IPS-18c (cell line): ENCODE measurements at regions not wholly inside any gene's neighbourhood (a gene's known extent, or its start where the extent isn't known, plus 50 kb on each side); places are given as distances from the start of the nearest gene placed in this dataset.
"Not testable (repeated sequence)": the region's sequence is repeated elsewhere in the genome, so short reads cannot be mapped to it uniquely, and the experiment has no call there.

Source experiments
- H3K4me3 ChIP-seq: 2 replicates; pipeline ENCODE4 v1.7.0; 2013; ENCODE audit warnings: low read depth, mild to moderate bottlenecking, low read length, moderate library complexity; ENCODE audit not compliant: insufficient read depth
- H3K9me3 ChIP-seq: one replicate; pipeline ENCODE4 v1.6.1; 2013; ENCODE audit warnings: mild to moderate bottlenecking, low read length, moderate library complexity; ENCODE audit not compliant: control insufficient read depth, insufficient read depth

DNA sequence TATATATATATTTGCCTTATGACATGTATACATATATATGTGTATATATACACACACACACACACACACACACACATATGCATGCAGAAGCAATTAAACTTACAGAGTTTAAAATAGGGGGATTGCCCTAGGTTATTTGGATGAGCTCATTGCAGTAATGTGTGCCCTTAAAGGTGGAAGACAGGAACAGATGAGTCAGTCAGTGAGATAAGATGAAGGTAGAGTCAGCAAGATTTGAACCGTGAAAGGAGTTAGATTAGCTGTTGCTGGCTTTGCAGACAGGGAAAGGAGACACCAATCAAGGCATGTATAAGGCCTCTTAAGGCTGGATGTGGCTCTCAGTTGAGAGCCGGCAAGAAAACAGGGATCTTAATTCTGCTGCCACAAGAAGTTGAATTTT is 902.4 kb upstream of the RAG2 start:
- H3K9me3 ChIP-seq, result no peaks in the 10 kb centered on the region
- no peak overlapping the region for H3K4me3 ChIP-seq

DNA sequence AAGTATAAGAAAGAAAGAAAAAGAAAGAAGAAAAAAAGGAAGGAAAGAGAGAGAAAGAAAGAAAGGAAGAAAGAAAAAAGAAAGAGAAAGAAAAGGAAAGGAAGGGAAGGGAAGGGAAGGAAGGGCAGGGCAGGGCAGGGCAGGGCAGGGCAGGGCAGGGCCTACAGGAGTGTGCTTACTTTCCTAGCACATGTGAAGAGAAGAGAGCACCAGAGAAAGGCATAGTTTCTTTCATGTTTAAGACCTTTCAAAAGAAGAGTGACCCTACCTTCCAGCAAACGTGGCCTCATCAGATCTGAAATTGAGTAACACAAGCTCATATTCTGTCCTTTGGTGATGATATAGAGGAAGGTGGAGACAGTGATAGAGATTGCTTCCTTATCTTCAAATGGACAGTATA is 899.3 kb upstream of the RAG2 start:
- H3K4me3 ChIP-seq, result no peak overlapping the region
- no peaks in the 10 kb centered on the region for H3K9me3 ChIP-seq

DNA sequence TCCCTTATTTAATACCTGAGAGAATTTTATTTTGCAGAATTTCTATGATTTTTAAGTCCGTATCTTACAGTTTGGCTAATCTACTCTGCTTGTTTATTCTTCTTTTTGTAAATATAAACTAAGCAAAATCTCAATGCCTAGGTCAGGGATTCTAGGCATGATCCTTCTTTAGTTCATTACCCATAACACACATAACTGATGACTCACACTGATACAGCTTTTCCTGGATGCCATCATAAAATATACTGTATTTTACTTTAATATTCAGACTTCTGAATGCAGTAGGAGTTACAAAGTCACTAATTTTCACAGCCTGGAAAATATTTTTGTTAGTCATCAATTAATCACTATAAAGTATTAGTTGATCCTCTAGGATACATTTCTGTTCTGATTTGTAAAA is 898.2 kb upstream of the RAG2 start:
- Histone ChIP-seq H3K9me3 (no peaks in the 10 kb centered on the region), H3K4me3 (no peak overlapping the region)

DNA sequence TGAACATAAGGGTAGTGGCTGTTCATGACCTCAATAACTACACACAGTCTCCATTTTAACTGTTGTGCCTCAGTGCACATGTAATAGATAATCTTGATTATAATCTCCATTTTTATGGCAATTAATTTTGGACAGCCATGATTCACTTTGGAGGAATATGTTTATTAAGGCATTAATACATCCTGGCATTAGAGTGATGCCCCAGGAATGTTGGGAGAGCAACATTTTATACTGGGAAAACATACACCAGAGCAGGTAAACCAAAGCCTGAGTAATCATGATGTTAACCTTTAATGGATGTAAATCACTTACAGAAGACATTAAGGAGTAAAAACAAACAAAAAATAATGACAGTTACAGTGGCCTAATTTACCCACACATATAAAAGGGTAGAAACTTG is 886.3 kb upstream of the RAG2 start:
- Histone ChIP-seq H3K4me3 (no peak overlapping the region), H3K9me3 (no peaks in the 10 kb centered on the region)

DNA sequence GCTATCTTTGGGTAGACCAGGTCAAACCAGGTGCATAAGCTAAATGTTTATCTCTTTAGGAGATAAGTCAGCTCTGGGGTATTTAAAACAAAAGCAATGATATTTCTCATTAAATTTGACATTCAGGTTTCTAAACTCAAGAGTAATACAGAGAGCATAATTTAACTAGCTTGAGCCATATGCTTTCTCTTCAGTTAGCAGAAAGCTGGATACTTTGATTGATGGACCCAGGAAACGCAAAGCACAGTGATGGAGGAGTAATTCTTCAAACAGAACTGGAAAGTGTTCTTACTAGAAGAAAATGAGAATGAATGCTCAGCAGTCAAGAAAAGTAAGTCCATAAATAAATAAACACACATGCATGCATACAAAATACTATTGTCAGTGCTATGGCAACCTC is 885.7 kb upstream of the RAG2 start:
- no peak overlapping the region for H3K4me3 ChIP-seq
- H3K9me3 ChIP-seq, result no peaks in the 10 kb centered on the region

DNA sequence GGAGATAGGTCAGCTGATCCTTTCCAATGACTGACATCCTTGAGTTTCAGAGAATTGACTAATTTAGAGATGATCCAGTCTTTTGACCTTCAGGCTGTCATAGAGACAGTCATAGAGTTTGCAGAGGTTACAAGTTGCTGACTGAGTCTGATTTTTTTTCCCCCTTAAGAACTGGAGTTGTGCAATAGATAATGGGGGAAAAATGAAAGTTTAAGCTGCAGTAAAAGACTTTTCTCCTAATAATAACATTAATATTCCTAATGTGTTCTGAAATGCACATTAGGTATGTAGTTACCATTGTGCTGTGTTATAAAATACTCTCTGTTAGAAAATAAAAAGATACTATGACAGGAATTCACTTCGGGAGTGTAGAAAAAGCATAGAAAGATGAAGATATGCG is 876.9 kb upstream of the RAG2 start:
- Histone ChIP-seq H3K9me3 (no peaks in the 10 kb centered on the region), H3K4me3 (no peak overlapping the region)

DNA sequence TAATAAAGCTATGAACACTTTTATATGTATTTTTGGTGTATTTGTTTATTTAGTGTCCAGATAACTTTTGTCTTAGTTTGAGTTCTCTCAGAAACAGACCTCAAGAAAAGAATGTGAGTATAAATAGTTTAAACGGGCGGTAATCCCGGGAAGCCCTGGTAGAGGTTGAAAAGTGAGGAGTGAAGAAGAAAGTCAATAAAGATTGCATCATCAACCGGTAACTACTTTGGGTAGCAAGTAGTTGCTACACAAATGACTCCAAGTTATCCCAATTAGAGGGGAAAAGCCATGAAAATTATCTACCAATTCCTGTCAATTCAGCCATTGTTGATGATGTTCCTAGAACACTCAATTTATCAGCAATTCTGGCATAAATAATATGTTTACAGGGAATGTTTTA is 870.3 kb upstream of the RAG2 start:
- H3K9me3 ChIP-seq, result no peaks in the 10 kb centered on the region
- H3K4me3 ChIP-seq, result no peak overlapping the region

DNA sequence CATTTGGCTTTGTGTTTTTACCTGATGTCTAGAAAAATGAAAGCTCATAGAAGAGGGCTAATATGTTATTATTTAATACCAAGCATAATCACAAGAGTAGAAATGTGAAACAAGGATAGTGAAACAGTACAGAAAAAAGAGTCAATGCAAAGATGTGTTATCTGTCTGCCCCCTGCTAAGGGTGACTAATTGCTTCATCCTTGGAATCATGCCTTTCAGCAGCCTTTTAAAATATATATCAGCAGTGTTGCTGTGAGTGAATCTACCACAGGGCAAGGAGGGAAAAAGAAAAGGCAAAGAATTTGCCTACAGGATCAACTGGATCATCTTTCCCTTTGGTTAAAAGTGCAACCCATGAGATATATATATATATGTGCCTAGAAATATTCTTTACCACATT is 867.2 kb upstream of the RAG2 start:
- Histone ChIP-seq H3K4me3 (no peak overlapping the region), H3K9me3 (no peaks in the 10 kb centered on the region)

DNA sequence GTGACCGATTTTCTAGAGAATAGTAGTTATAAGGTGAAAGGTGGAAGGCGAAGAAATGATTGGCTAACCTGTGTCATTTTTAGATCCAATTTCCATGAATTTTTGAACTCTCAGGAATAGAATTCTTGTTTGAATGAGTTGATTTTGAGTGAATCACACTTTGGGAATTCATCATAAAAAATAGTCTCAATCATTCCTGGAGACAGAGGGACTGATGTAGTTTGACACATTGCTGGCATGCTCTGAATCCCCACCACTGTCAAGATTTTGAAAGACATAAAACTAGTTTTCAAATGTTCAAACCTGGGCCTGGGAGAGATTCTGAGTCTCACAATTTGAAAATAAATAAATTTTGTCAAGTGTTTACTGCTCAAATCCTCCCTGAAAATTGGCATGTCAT is 861.4 kb upstream of the RAG2 start:
- no peak overlapping the region for H3K4me3 ChIP-seq
- no peaks in the 10 kb centered on the region for H3K9me3 ChIP-seq

DNA sequence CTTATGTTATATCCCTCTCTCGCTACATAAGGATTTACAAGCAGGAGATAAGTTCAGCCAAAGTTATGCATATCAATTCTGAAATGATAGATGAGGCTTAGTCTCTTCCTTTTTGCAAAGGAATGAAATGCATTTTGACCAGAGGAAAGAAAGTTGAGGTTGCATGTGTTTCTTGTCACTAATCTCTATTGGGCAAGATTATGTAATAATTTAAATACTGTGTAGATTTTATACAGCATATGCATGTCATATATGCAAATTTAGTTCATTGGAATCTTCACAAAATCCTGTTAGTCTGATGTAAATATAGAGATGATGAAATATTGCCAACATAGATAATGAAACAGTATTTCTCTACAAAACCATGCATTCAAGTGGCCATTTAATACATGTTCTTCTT is 858.7 kb upstream of the RAG2 start:
- no peaks in the 10 kb centered on the region for H3K9me3 ChIP-seq
- H3K4me3 ChIP-seq, result no peak overlapping the region

DNA sequence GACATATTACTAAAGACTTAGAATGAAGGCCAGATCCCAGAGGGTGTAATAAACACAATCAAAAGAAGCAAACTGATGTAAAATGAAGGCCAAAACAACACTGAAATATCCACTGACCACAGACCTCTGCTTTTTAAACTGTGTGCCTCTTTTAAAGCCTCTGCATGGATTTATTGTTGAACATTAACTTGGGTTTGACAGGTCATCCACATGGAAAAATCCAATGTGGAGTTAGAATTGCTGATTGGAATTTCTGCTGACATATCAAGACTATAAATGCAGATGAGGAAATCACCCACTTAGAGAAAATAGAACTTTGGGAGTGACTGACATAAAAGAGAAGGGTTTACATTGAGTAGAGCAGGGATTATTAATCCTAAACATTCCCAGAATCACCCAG is 853.9 kb upstream of the RAG2 start:
- no peak overlapping the region for H3K4me3 ChIP-seq
- H3K9me3 ChIP-seq, result no peaks in the 10 kb centered on the region

DNA sequence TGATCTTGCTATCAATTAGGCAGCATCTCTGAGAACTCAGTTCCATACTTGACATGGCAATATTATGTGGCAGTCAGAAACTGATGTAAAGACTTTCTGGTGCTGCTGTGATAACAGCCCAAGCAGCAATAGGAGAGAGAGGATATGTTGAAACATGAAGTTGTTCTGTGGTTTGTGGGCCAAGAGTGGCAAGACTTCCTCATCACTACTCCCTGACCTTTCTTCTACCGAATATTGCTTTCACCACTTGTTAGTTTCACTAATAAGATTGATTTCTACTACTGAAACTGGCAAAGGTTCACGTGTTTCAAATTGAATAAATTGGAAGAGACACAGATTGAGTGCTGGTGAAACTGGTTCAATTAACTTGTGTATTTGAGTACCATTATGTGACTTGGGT is 852.6 kb upstream of the RAG2 start:
- no peaks in the 10 kb centered on the region for H3K9me3 ChIP-seq
- H3K4me3 ChIP-seq, result no peak overlapping the region

DNA sequence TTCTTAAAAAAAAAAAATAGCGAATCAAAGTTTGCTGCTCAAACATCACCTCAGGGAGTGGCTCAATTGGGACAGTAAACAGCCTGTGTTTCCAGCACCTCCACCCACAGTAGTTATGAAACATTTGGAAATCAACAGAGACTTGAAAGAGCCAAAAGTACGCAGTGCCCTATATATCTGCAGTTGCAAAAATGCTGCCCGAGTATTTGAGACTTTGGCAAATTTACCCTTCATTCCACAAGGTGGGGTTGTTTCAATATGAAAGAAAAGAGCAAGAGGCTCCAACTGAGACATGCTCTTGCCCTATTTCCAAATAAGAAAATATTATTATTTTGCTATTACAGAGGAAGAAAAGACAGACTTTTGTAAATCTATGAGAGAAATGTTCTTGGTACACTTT is 851.1 kb upstream of the RAG2 start:
- no peaks in the 10 kb centered on the region for H3K9me3 ChIP-seq
- H3K4me3 ChIP-seq, result no peak overlapping the region

DNA sequence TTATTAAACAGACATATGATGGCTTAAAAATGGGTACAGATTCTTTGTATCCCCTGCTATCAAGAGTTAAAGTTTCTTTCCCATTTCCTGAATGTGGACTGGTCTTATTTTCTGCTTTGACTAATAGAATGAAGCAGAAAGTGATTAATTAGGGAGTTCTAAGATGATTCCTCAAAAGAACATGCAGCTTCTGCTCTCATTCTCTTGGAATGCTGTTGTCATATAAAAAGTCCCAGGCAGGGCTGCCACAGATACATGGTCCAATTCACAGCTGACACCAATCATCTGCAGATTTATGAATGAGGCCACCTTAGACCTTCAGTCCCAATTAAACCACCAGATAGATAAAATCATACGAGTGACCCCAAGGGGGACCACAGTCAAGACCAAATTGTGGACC is 844.5 kb upstream of the RAG2 start:
- no peak overlapping the region for H3K4me3 ChIP-seq
- H3K9me3 ChIP-seq, result no peaks in the 10 kb centered on the region

DNA sequence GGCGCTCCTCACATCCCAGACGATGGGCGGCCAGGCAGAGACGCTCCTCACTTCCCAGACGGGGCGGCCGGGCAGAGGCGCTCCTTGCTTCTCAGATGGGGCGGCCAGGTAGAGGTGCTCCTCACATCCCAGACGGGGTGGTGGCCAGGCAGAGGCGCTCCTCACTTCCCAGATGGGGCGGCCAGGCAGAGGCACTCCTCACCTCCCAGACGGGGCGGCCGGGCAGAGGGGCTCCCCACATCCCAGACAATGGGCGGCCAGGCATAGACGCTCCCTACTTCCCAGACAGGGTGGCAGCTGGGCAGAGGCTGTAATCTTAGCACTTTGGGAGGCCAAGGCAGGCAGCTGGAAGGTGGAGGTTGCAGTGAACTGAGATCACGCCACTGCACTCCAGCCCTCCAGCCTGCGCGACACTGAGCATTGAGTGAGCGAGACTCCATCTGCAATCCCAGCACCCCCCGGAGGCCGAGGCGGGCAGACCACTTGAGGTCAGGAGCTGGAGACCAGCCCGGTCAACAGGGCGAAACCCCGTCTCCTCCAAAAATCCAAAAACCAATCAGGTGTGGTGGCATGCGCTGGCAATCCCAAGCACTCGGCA is 833.7 kb upstream of the RAG2 start:
- not testable (repeated sequence) for H3K4me3 ChIP-seq, H3K9me3 ChIP-seq

DNA sequence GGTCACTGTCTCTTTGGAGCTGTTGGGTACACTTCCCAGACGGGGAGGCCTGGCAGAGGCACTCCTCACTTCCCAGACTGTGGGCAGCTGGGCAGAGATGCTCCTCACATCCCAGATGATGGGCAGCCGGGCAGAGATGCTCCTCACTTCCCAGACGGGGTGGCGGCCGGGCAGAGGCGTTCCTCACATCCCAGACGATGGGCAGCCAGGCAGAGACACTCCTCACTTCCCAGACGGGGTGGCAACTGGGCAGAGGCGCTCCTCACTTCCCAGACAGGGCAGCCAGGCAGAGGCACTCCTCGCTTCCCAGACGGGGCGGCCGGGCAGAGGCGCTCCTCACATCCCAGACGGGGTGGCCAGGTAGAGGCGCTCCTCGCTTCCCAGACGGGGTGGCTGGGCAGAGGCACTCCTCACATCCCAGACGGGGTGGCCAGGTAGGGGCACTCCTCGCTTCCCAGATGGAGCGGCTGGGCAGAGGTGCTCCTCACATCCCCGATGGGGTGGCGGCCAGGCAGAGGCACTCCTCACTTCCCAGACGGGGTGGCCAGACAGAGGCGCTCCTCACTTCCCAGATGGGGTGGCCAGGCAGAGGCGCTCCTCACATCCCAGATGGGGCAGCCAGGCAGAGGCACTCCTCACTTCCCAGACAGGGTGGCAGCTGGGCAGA is 833.1 kb upstream of the RAG2 start:
- not testable (repeated sequence) for H3K4me3 ChIP-seq, H3K9me3 ChIP-seq

DNA sequence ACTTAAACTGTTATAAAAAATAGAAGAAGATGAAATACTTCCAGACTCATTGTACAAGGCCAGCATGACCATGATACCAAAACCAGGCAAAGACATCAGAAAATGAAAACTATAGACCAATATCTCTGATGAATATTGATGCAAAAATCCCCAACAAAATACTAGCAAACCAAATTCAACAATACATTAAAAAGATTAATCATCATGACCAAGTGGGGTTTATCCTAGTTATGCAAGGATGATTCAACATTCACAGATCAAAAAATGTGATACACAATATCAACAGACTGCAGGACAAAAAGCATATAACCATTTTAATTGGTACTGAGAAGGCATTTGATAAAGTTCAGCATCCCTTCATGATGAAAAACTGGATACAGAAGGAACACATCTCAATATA is 824.5 kb upstream of the RAG2 start:
- no peak overlapping the region for H3K4me3 ChIP-seq

DNA sequence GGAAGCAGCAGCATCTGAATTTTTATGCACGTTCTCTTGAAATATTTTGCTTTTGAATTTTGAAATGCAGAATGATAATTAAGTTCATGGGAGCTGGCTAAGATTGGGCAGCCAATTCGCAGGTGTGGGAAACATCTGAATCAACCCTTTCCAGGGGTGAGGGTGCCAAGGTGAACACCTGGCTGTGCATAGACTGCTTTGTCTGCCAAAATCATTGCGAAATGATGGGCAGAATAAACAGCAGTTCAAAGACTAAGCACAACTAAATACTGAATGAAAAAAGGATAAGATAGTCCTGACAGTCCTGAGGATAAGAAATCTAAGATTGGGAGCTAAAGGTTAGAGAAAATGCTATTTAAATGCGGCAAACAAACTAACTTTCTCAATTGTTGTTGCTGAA is 813.3 kb upstream of the RAG2 start:
- Histone ChIP-seq H3K9me3 (no peaks in the 10 kb centered on the region), H3K4me3 (no peak overlapping the region)

More for the DNA sequence above, 824.5 kb upstream of the RAG2 start:
- H3K9me3 ChIP-seq, result peaks cover 2% of the 10 kb centered on the region

DNA sequence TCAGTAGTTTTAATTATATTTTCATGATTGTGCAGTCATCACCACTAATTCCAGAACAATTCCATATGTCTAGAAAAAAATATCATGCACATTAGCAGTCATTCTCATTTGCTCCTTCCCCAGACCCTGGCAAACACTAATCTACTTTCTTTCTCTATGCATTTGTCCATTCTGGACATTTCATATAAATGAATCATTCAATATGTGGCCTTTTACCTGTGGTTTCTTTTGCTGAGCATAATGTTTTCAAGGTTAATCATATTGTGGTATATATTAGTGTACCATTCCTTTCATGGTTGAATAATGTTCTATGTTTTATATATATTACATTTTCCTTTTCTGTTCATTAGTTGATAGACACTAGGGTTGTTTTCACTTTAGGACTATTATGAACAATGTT is 811.1 kb upstream of the RAG2 start:
- no peaks in the 10 kb centered on the region for H3K9me3 ChIP-seq
- H3K4me3 ChIP-seq, result no peak overlapping the region
